ENCODE measurements at regions not wholly inside any gene's neighbourhood (a gene's known extent, or its start where the extent isn't known, plus 50 kb on each side); places are given as distances from the start of the nearest gene placed in this dataset.

DNA sequence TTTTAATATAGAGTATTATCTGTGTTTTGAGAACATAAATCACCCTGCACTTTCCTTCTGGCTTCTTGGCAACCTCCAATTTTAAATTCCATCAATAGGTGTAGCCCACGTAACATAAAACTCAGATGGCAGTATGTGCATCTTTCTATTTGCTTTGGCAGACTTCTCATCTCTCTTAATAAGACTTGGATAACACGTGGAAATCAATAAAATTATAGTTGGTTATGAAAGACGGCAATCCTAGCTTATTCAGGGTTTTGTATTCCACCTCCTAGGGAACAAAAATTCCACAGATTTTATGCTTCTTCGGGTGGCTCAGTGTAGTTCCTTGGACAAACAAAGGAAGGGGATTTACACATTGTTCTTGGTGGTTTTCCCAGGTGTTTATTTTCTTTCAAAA is 299.3 kb downstream of the RND3 start:
- TF ChIP-seq, protein P1, sequence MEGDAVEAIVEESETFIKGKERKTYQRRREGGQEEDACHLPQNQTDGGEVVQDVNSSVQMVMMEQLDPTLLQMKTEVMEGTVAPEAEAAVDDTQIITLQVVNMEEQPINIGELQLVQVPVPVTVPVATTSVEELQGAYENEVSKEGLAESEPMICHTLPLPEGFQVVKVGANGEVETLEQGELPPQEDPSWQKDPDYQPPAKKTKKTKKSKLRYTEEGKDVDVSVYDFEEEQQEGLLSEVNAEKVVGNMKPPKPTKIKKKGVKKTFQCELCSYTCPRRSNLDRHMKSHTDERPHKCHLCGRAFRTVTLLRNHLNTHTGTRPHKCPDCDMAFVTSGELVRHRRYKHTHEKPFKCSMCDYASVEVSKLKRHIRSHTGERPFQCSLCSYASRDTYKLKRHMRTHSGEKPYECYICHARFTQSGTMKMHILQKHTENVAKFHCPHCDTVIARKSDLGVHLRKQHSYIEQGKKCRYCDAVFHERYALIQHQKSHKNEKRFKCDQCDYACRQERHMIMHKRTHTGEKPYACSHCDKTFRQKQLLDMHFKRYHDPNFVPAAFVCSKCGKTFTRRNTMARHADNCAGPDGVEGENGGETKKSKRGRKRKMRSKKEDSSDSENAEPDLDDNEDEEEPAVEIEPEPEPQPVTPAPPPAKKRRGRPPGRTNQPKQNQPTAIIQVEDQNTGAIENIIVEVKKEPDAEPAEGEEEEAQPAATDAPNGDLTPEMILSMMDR (IDR thresholded peaks at IDR 0.05 in 8 of 11, conservative IDR thresholded peaks at IDR 0.05 in 3 of 11) = no peak
- no peak for TF ChIP-seq POLR2A (IDR thresholded peaks at IDR 0.05)
- no peak for TF ChIP-seq POLR2AphosphoS5 (IDR thresholded peaks at IDR 0.05)

Data from spleen (tissue), 7 donors.